ENCODE measurements at regions not wholly inside any gene's neighbourhood (a gene's known extent, or its start where the extent isn't known, plus 50 kb on each side); places are given as distances from the start of the nearest gene placed in this dataset.

DNA sequence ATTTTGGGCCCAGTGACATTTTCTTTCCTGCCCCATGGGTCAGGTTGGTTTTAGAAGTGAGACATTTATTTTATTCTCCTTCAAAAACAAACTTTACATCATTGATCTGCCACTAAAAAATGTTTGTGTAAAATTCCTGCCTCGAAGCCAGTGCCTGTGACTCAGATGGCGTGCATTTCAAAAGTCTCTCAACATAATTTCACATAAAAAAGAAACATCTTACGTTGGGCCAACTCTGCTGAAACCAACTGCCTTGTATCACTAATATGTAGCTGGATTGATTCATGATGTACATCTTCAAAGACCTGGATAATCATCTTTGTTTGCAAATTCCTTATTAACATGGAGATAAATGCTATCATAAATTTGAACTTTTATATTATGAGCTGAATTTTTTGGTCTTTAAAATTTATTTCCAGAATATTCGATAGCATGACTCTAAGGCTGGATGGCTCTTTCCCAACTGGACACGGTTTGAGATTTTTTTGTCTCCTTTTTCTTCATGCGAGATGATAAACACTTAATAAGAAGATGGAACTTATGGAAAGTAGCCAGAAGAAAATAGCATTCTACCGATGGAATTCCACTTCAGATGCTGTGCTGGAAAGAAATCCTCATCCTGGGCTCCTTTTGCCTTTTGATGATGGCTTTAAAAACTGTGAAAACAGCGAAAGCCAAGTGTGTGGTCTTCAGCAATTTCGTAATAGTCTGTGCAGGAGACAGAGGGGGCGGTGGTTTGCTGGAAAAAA lies 420.5 kb downstream of the FGF9 start:
- TF ChIP-seq EZH2 (IDR thresholded peaks at IDR 0.05; ENCODE audit: insufficient read depth, low read length), result no peak
- TF ChIP-seq, protein P1, sequence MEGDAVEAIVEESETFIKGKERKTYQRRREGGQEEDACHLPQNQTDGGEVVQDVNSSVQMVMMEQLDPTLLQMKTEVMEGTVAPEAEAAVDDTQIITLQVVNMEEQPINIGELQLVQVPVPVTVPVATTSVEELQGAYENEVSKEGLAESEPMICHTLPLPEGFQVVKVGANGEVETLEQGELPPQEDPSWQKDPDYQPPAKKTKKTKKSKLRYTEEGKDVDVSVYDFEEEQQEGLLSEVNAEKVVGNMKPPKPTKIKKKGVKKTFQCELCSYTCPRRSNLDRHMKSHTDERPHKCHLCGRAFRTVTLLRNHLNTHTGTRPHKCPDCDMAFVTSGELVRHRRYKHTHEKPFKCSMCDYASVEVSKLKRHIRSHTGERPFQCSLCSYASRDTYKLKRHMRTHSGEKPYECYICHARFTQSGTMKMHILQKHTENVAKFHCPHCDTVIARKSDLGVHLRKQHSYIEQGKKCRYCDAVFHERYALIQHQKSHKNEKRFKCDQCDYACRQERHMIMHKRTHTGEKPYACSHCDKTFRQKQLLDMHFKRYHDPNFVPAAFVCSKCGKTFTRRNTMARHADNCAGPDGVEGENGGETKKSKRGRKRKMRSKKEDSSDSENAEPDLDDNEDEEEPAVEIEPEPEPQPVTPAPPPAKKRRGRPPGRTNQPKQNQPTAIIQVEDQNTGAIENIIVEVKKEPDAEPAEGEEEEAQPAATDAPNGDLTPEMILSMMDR (IDR thresholded peaks at IDR 0.05; ENCODE audit: insufficient read depth, low read depth, low read length), result no peak
